Gastroesophageal sphincter (tissue), 4 donors: ENCODE measurements at regions not wholly inside any gene's neighbourhood (a gene's known extent, or its start where the extent isn't known, plus 50 kb on each side); places are given as distances from the start of the nearest gene placed in this dataset.

Source experiments
- ATAC-seq: fragments of 150-250 bp; one replicate; pipeline ENCODE4 v1.9.1; 2016; ENCODE audit warnings: mild to moderate bottlenecking, moderate library complexity
- H3K27ac ChIP-seq, 4 donors: fragments of 200-600 bp; sonication (generic) in 3 of 4; 1 replicate in 3 of 4; 2 replicates in 1 of 4; pipeline ENCODE4 v1.5.1; 2016 to 2019
- H3K27me3 ChIP-seq: fragments of 200-600 bp; sonication (generic); one replicate; pipeline ENCODE4 v1.5.1; 2019
- H3K36me3 ChIP-seq, 2 donors: fragments of 200-600 bp; sonication (generic); one replicate each; pipeline ENCODE4 v1.5.1; 2019; ENCODE audit warnings: control low read depth in 1 of 2
- H3K4me1 ChIP-seq, 3 donors: fragments of 200-600 bp; sonication (generic); 1 replicate in 2 of 3; 2 replicates in 1 of 3; pipeline ENCODE4 v1.5.1; 2016 to 2019; ENCODE audit warnings: control low read depth in 2 of 3
- H3K4me3 ChIP-seq, 2 donors: fragments of 200-600 bp; sonication (generic); one replicate each; pipeline ENCODE4 v1.5.1; 2019; ENCODE audit warnings: mild to moderate bottlenecking in 1 of 2, moderate library complexity in 1 of 2
- H3K9me3 ChIP-seq, 3 donors: fragments of 200-600 bp; sonication (generic); one replicate each; pipeline ENCODE4 v1.5.1; 2017 to 2019; ENCODE audit warnings: control low read depth in 2 of 3
- EP300 ChIP-seq: sonication (generic); formaldehyde crosslinking; IDR thresholded peaks from one replicate; pipeline ENCODE4 v1.6.1; 2017; ENCODE audit warnings: antibody characterized with exemption, mild to moderate bottlenecking
- POLR2A ChIP-seq, 2 donors: fragments of 450-650 bp; IDR thresholded peaks; one replicate each; pipeline ENCODE4 v1.6.1; 2017; ENCODE audit warnings: antibody characterized with exemption in 2 of 2, mild to moderate bottlenecking in 2 of 2, moderate library complexity in 1 of 2
- POLR2AphosphoS5 ChIP-seq: sonication (generic); formaldehyde crosslinking; IDR thresholded peaks from one replicate; pipeline ENCODE4 v1.6.1; 2017; ENCODE audit warnings: antibody characterized with exemption
- WGBS, 2 donors: methylation state at CpG; one replicate each; pipeline ENCODE4 v1.1.5; 2018; ENCODE audit warnings: low coverage in 1 of 2; 5-methylcytosine and 5-hydroxymethylcytosine counted together
- TF ChIP-seq, protein P1 (sequence below), 4 experiments: fragments of 200-600 bp in 2 of 4; fragments of 450-650 bp in 2 of 4; sonication (generic) in 1 of 4; IDR thresholded peaks; one replicate each; pipeline ENCODE4 v1.5.1; 2017 to 2019; ENCODE audit warnings: antibody characterized with exemption in 4 of 4, mild to moderate bottlenecking in 2 of 4, moderate library complexity in 2 of 4

GRCh38 chr2:240356700-240357640 lies 78.5 kb upstream of the GPC1 start:
- H3K27me3 ChIP-seq, result peaks cover 4% of the 10 kb centered on the region
- no peak overlapping the region for H3K4me3 ChIP-seq
- H3K27ac ChIP-seq, result no peak overlapping the region
- 83 to 93% methylated on average over 10 of the region's 26 CpGs for WGBS, 2 donors
- H3K36me3 ChIP-seq, result no peaks in the 10 kb centered on the region
- TF ChIP-seq, protein P1, sequence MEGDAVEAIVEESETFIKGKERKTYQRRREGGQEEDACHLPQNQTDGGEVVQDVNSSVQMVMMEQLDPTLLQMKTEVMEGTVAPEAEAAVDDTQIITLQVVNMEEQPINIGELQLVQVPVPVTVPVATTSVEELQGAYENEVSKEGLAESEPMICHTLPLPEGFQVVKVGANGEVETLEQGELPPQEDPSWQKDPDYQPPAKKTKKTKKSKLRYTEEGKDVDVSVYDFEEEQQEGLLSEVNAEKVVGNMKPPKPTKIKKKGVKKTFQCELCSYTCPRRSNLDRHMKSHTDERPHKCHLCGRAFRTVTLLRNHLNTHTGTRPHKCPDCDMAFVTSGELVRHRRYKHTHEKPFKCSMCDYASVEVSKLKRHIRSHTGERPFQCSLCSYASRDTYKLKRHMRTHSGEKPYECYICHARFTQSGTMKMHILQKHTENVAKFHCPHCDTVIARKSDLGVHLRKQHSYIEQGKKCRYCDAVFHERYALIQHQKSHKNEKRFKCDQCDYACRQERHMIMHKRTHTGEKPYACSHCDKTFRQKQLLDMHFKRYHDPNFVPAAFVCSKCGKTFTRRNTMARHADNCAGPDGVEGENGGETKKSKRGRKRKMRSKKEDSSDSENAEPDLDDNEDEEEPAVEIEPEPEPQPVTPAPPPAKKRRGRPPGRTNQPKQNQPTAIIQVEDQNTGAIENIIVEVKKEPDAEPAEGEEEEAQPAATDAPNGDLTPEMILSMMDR (IDR thresholded peaks at IDR 0.05), result no peak
- TF ChIP-seq EP300 (no peak), POLR2AphosphoS5 (no peak), POLR2A (IDR thresholded peaks at IDR 0.05) (no peak)
- H3K9me3 ChIP-seq, result peaks cover 0 to 26% (median 0%) of the 10 kb centered on the region in 3 donors
- ATAC-seq, result no peak
- peaks cover 0 to 8% (median 0%) of the 10 kb centered on the region in 3 donors for H3K4me1 ChIP-seq

DNA sequence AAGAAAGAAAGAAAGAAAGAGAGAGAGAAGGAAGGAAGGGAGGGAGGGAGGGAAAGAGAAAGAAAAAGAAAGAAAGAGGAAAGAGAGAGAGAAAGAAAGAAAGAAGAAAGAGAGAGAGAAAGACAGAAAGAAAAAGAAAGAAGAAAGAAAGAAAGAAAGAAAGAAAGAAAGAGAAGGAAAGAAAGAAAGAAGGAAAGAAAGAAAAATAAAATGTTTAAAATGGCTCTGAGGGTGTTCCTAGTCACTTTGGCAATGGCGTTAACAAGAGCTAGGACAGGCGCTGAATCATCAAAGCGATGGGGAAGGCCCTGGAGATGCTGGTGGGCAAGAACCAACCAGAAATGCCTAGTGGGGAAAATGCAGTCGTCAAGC lies 77.8 kb upstream of the GPC1 start:
- no peak overlapping the region for H3K4me3 ChIP-seq

GRCh38 chr2:240358080-240358479 lies 77.4 kb upstream of the GPC1 start:
- Histone ChIP-seq H3K9me3 (peaks cover 0 to 26% (median 0%) of the 10 kb centered on the region in 3 donors), H3K27me3 (peaks cover under 1% of the 10 kb centered on the region), H3K4me3 (no peak overlapping the region), H3K27ac (no peak overlapping the region), H3K36me3 (no peaks in the 10 kb centered on the region), H3K4me1 (peaks cover 0 to 8% (median 0%) of the 10 kb centered on the region in 3 donors)
- no CpG with 5 or more reads among the region's 7 CpGs for WGBS, 2 donors
- no peak for ATAC-seq
- TF ChIP-seq, protein P1 (IDR thresholded peaks at IDR 0.05), result no peak
- TF ChIP-seq POLR2AphosphoS5, result no peak
- no peak for TF ChIP-seq POLR2A (IDR thresholded peaks at IDR 0.05)
- no peak for TF ChIP-seq EP300

More for the DNA sequence above, 77.8 kb upstream of the GPC1 start:
- WGBS, 2 donors, result 84 to 88% methylated on average over 2 to 4 of the region's 4 CpGs
- no peak overlapping the region for H3K27ac ChIP-seq
- peaks cover 0 to 8% (median 0%) of the 10 kb centered on the region in 3 donors for H3K4me1 ChIP-seq
- H3K27me3 ChIP-seq, result peaks cover 4% of the 10 kb centered on the region
- TF ChIP-seq, protein P1 (IDR thresholded peaks at IDR 0.05), result no peak
- TF ChIP-seq POLR2A (IDR thresholded peaks at IDR 0.05), result no peak
- TF ChIP-seq POLR2AphosphoS5, result no peak
- TF ChIP-seq EP300, result no peak
- no peak for ATAC-seq
- H3K9me3 ChIP-seq, result peaks cover 0 to 26% (median 0%) of the 10 kb centered on the region in 3 donors
- no peaks in the 10 kb centered on the region for H3K36me3 ChIP-seq

GRCh38 chr2:240358821-240359397 lies 76.6 kb upstream of the GPC1 start:
- Histone ChIP-seq H3K36me3 (no peaks in the 10 kb centered on the region), H3K9me3 (peaks cover 0 to 26% (median 0%) of the 10 kb centered on the region in 3 donors), H3K4me3 (no peak overlapping the region), H3K4me1 (peaks cover 0 to 9% (median 0%) of the 10 kb centered on the region in 3 donors), H3K27ac (no peak overlapping the region), H3K27me3 (no peaks in the 10 kb centered on the region)
- no CpG with 5 or more reads among the region's 13 CpGs for WGBS, 2 donors
- TF ChIP-seq EP300 (no peak), POLR2AphosphoS5 (no peak), POLR2A (IDR thresholded peaks at IDR 0.05) (no peak)
- TF ChIP-seq, protein P1 (IDR thresholded peaks at IDR 0.05), result no peak
- ATAC-seq, result no peak
